C4-2B (cell line): ENCODE measurements at regions not wholly inside any gene's neighbourhood (a gene's known extent, or its start where the extent isn't known, plus 50 kb on each side); places are given as distances from the start of the nearest gene placed in this dataset.

ENCODE experiments used
- H3K27ac ChIP-seq: fragments of 450-650 bp; 2 replicates; pipeline ENCODE4 v1.5.1; 2017
- CTCF ChIP-seq: fragments of 450-650 bp; conservative IDR thresholded peaks from 2 replicates; pipeline ENCODE4 v1.5.1; 2017; ENCODE audit warnings: mild to moderate bottlenecking
- ZFX ChIP-seq: fragments of 450-650 bp; IDR thresholded peaks from 2 replicates; pipeline ENCODE4 v1.6.1; 2017

DNA sequence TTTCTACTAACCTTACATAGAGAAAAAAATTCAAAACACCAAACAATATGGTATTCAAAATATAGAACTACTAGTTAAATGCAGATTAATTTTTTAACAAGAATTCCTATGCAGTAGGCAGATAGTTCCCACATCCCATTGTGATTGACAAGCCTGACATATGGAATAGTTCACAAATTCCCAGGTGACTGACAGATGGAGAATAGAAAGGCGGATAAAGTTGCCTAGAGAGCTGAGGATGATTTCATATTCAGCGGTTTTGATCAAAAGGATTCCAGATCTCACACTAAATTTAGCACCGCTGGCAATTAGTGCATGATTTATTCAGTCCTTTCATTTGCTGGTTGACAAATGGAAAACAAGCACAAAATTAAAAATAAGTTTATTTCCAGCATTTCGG, 733.7 kb upstream of the POU3F3 start:
- no peak for TF ChIP-seq ZFX
- TF ChIP-seq CTCF = no peak
- no peak overlapping the region for H3K27ac ChIP-seq

DNA sequence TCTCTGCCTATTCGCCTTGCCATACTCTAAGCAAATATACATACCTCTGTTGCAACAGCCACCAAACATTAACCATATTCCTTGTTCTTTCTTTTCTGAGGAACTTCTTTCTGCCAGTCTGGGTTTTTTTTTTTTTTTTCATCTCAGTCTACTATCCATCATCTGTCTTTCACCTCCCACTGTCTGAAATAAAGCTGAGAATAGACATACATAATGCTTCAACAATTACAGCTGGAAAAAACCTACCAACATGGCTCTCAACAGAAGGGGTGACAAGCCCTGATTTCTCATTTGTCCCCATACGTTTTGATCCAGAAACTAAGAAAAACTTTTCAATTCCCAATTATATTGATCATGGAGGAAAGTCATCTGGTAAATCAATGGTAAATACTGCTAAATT, 728.8 kb upstream of the POU3F3 start:
- TF ChIP-seq ZFX = no peak
- no peak for TF ChIP-seq CTCF
- no peak overlapping the region for H3K27ac ChIP-seq

- TF ChIP-seq ZFX (no peak), CTCF (no peak)
- no peak overlapping the region for H3K27ac ChIP-seq
Observed at GRCh38 chr2:104127049-104127770, 726.7 kb upstream of the POU3F3 start.

GRCh38 chr2:104140361-104140760, 713.6 kb upstream of the POU3F3 start:
- no peak overlapping the region for H3K27ac ChIP-seq
- no peak for TF ChIP-seq ZFX
- no peak for TF ChIP-seq CTCF

DNA sequence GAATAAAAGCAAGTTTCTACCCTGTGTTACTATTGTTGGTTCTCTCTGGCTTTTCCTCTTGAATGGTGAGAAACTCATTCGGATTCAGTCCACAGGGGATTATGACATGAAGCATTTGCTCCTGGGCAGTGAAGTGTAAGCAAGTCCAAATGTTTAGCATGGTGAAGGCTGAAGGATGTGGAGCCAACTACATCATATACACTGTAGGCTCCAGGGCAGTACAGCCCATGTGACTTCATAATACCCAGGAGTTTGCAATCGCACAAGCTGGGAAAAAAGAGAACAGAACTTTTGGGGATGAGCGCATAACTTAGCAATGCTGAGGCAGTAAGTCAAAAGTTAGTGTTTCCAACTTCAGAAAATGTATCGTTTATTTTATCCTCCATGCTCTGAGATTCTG, 695.7 kb upstream of the POU3F3 start:
- no peak for TF ChIP-seq CTCF
- TF ChIP-seq ZFX = no peak
- H3K27ac ChIP-seq = no peak overlapping the region

GRCh38 chr2:104163611-104164130, 690.2 kb upstream of the POU3F3 start:
- TF ChIP-seq CTCF = no peak
- TF ChIP-seq ZFX = no peak
- H3K27ac ChIP-seq = no peak overlapping the region

DNA sequence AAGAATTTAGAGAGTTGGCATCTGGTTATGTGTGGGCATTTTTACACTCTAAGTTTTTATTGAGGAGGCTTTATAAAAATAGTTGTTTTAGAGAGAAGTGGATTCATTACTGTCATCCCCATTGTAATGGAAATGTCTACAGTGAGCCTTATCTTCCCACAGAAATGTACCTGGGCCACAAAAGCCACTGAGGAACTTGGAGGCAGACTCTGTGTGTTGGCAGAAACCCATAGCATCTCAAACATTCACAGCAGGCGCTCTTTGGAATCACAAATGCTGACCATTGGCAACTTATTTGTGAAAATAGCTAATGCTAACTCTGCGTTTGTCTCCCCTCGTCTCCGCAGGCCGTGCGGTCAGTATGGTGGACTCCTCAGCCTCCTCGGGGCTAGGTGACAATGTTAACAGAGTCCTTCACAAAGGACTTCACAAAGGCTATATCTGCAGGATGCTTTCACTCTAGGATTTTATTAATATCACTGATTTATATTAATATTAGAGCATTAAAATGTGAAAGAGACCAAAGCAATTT, 689.1 kb upstream of the POU3F3 start:
- H3K27ac ChIP-seq = no peak overlapping the region
- no peak for TF ChIP-seq ZFX
- no peak for TF ChIP-seq CTCF
